Caco-2 (cell line): ENCODE measurements at regions not wholly inside any gene's neighbourhood (a gene's known extent, or its start where the extent isn't known, plus 50 kb on each side); places are given as distances from the start of the nearest gene placed in this dataset.

ENCODE experiments used
- BruUV-seq: library from RNA; stranded (reverse); fragments of 400-500 nt; replicated peaks from 2 replicates; lab custom pipeline; 2021; lab: Mats Ljungman, UMichigan
- CTCF ChIA-PET: fragments of 300-600 bp; sonication (Branson Sonifier 250); formaldehyde crosslinking; loops from one replicate; lab custom pipeline; 2022; ENCODE audit warnings: antibody characterized with exemption; lab: Charles Lee
- POLR2A ChIA-PET: fragments of 300-600 bp; sonication (Branson Sonifier 250); formaldehyde crosslinking; loops from one replicate; lab custom pipeline; 2022; ENCODE audit warnings: antibody characterized with exemption; lab: Charles Lee
- DNase-seq, 2 experiments: peaks; one replicate each; pipeline versions ENCODE4 v3.0.0 to v3.0.0-alpha.2; 2020 to 2022
- H3K27me3 ChIP-seq: replicated peaks from 2 replicates; pipeline ENCODE4 v1.6.0; 2011; ENCODE audit warnings: low read length; ENCODE audit not compliant: control insufficient read depth, insufficient read depth
- H3K36me3 ChIP-seq: 2 replicates; pipeline ENCODE4 v1.5.1; 2011; ENCODE audit warnings: low read length; ENCODE audit not compliant: control insufficient read depth, insufficient read depth
- H3K4me1 ChIP-seq: fragments of 250-450 bp; sonication (Bioruptor Pico); 2 replicates; pipeline ENCODE4 v1.5.1; 2020; ENCODE audit warnings: mild to moderate bottlenecking
- H3K4me3 ChIP-seq: 2 replicates; pipeline ENCODE4 v1.5.1; 2011; ENCODE audit warnings: low read depth, mild to moderate bottlenecking, control low read depth, low read length
- H3K9me3 ChIP-seq: fragments of 250-450 bp; sonication (Bioruptor Pico); 2 replicates; pipeline ENCODE4 v1.5.1; 2020; ENCODE audit warnings: mild to moderate bottlenecking, moderate library complexity
- H3K27ac Mint-ChIP-seq: one replicate; pipeline ENCODE4 v1.8.0; 2022; ENCODE audit warnings: mixed read lengths; ENCODE audit not compliant: unreplicated experiment
- H3K27me3 Mint-ChIP-seq: one replicate; pipeline ENCODE4 v1.8.0; 2022; ENCODE audit warnings: mixed read lengths; ENCODE audit not compliant: insufficient read depth, unreplicated experiment
- H3K36me3 Mint-ChIP-seq: one replicate; pipeline ENCODE4 v1.8.0; 2022; ENCODE audit warnings: mild to moderate bottlenecking, mixed read lengths; ENCODE audit not compliant: insufficient read depth, unreplicated experiment
- H3K4me1 Mint-ChIP-seq: one replicate; pipeline ENCODE4 v1.8.0; 2022; ENCODE audit warnings: low read depth, mixed read lengths; ENCODE audit not compliant: unreplicated experiment
- H3K4me3 Mint-ChIP-seq: one replicate; pipeline ENCODE4 v1.8.0; 2022; ENCODE audit warnings: mild to moderate bottlenecking, moderate library complexity, mixed read lengths; ENCODE audit not compliant: unreplicated experiment
- H3K9me3 Mint-ChIP-seq: one replicate; pipeline ENCODE4 v1.8.0; 2022; ENCODE audit warnings: mixed read lengths; ENCODE audit not compliant: unreplicated experiment
- intact Hi-C: fragments of 100-400 bp; cut with micrococcal nuclease; formaldehyde crosslinking; loops from one replicate; pipeline ENCODE4 v1.10.0; 2022; ENCODE audit not compliant: unreplicated experiment
- TF ChIP-seq, protein P1 (sequence below), 2 experiments: fragments of 200-600 bp in 1 of 2; IDR thresholded peaks; 1 replicate in 1 of 2; 2 replicates in 1 of 2; pipeline versions ENCODE4 v1.5.1 to v1.8.0; 2011 to 2022; ENCODE audit warnings: antibody characterized with exemption in 1 of 2, control low read depth in 1 of 2, inconsistent platforms in 1 of 2, low read depth in 1 of 2, low read length in 1 of 2, mild to moderate bottlenecking in 1 of 2, moderate library complexity in 1 of 2; ENCODE audit not compliant: insufficient read depth in 1 of 2, severe bottlenecking in 1 of 2, unreplicated experiment in 1 of 2

GRCh38 chr2:138187221-138187620 lies 222.9 kb downstream of the HNMT start:
- BruUV-seq: no TSS peak
- Histone ChIP-seq H3K27me3 (no peaks in the 10 kb centered on the region), H3K4me1 (peaks cover 3% of the 10 kb centered on the region; the same call in 1 of the 2 replicates), H3K36me3 (no peaks in the 10 kb centered on the region), H3K4me3 (no peak overlapping the region), H3K9me3 (no peaks in the 10 kb centered on the region)
- Mint-ChIP-seq H3K27me3 (no peaks in the 10 kb centered on the region), H3K9me3 (no peaks in the 10 kb centered on the region), H3K4me3 (no peak overlapping the region), H3K36me3 (no peaks in the 10 kb centered on the region), H3K4me1 (peaks cover 8% of the 10 kb centered on the region), H3K27ac (no peak overlapping the region)
- intact Hi-C loops: no loop called here
- DNase-seq: no peak
- CTCF ChIA-PET: no interaction called here
- POLR2A ChIA-PET: no interaction called here
- TF ChIP-seq, protein P1, sequence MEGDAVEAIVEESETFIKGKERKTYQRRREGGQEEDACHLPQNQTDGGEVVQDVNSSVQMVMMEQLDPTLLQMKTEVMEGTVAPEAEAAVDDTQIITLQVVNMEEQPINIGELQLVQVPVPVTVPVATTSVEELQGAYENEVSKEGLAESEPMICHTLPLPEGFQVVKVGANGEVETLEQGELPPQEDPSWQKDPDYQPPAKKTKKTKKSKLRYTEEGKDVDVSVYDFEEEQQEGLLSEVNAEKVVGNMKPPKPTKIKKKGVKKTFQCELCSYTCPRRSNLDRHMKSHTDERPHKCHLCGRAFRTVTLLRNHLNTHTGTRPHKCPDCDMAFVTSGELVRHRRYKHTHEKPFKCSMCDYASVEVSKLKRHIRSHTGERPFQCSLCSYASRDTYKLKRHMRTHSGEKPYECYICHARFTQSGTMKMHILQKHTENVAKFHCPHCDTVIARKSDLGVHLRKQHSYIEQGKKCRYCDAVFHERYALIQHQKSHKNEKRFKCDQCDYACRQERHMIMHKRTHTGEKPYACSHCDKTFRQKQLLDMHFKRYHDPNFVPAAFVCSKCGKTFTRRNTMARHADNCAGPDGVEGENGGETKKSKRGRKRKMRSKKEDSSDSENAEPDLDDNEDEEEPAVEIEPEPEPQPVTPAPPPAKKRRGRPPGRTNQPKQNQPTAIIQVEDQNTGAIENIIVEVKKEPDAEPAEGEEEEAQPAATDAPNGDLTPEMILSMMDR (IDR thresholded peaks at IDR 0.05; ENCODE audit: insufficient read depth in 1 of 2, low read depth in 1 of 2, low read length in 1 of 2, severe bottlenecking in 1 of 2, unreplicated experiment in 1 of 2): no peak

DNA sequence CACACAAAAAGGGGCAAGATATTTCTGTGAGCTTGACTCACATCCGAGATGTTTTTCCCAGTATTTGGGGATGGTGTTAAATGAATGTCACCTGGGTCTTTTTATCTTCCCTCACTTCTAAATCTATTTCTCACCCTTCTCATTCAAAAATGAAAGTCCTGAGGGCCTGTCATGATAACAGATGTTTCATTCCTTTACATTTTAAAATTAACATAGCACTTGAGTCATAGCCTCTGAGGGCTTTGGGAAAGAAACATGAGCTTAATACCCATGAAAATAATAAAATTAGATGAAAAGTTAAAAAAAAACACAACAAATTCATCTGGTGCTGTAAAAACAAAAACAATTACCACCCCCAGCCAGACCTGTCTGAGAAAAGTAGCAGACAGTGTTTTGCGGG lies 226.7 kb downstream of the HNMT start:
- Histone ChIP-seq H3K4me3 (no peak overlapping the region), H3K36me3 (no peaks in the 10 kb centered on the region), H3K27me3 (no peaks in the 10 kb centered on the region), H3K9me3 (no peaks in the 10 kb centered on the region), H3K4me1 (peaks cover 19% of the 10 kb centered on the region)
- DNase-seq: no peak
- H3K36me3 Mint-ChIP-seq: no peaks in the 10 kb centered on the region
- no peak overlapping the region for H3K4me3 Mint-ChIP-seq
- H3K4me1 Mint-ChIP-seq: peaks cover 21% of the 10 kb centered on the region
- ChIA-PET CTCF (no interaction called here), POLR2A (interaction anchor here (0.7 kb wide), 1 partner anchor 16 kb away, joined by 3 read pairs; no protein-coding TSS in a partner anchor)
- intact Hi-C loops: loop anchor here (5.0 kb wide), 2 partner anchors 84 to 279 kb away; no protein-coding TSS in a partner anchor
- no peaks in the 10 kb centered on the region for H3K27me3 Mint-ChIP-seq
- TF ChIP-seq, protein P1 (IDR thresholded peaks at IDR 0.05; ENCODE audit: insufficient read depth in 1 of 2, low read depth in 1 of 2, low read length in 1 of 2, severe bottlenecking in 1 of 2, unreplicated experiment in 1 of 2): no peak
- H3K27ac Mint-ChIP-seq: no peak overlapping the region
- no peaks in the 10 kb centered on the region for H3K9me3 Mint-ChIP-seq
- BruUV-seq: no TSS peak

DNA sequence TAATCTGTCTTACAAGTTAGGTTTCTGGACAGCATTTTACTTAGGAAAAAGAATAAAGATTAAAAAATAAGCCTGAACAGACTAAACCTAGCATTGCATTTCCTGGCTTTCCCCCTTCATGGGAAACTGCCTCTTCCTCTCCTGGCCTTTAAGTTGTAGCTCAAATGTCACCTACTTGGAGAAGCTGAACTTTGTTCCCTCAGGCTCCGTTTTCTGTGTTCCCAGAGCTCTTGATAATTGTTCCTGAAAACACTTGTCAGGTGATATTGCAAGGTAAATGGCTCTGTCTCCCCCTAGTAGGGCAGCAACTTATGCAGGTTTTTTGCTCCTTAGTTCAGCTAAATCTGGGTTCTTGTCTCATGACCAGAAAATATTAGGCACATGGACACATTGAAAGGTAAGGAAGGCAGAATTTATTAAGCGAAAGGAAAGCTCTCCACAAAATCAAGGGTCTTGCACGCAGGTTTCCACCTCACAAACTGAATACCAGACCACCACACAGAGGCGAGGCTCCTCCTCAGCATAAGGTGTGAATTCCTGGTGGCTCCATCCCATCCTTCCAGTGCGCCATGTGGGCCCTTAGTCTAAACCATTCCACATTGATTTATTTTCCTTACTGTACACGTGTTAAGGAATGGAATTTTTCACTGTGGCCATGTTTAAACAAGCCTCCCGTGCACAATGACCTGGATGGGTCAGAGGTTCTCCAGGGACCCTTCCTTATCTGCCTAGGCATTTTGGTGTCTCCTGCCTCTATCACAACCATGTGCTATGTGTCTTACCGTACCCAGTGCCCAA lies 229.3 kb downstream of the HNMT start:
- no peak overlapping the region for H3K4me3 ChIP-seq
- H3K4me1 Mint-ChIP-seq: peaks cover 21% of the 10 kb centered on the region
- TF ChIP-seq, protein P1 (IDR thresholded peaks at IDR 0.05; ENCODE audit: insufficient read depth in 1 of 2, low read depth in 1 of 2, low read length in 1 of 2, severe bottlenecking in 1 of 2, unreplicated experiment in 1 of 2): no peak
- peak overlapping the region; percentile 65 for H3K27ac Mint-ChIP-seq
- no peaks in the 10 kb centered on the region for H3K27me3 ChIP-seq
- H3K36me3 Mint-ChIP-seq: no peaks in the 10 kb centered on the region
- no peaks in the 10 kb centered on the region for H3K9me3 Mint-ChIP-seq
- peak; percentile 22 to 45 for DNase-seq
- intact Hi-C loops: loop anchor here (1.0 to 5.0 kb wide), 3 partner anchors 86 to 281 kb away; no protein-coding TSS in a partner anchor
- ChIA-PET POLR2A (no interaction called here), CTCF (interaction anchor here (0.7 to 2.0 kb wide), 4 partner anchors 12 to 328 kb away, joined by 3 to 7 read pairs (median 3); partner anchors contain the start of gene HNMT)
- BruUV-seq: no TSS peak
- no peaks in the 10 kb centered on the region for H3K36me3 ChIP-seq
- no peaks in the 10 kb centered on the region; the same call in 1 of the 2 replicates for H3K9me3 ChIP-seq
- H3K4me3 Mint-ChIP-seq: no peak overlapping the region
- peaks cover 19% of the 10 kb centered on the region for H3K4me1 ChIP-seq
- H3K27me3 Mint-ChIP-seq: no peaks in the 10 kb centered on the region
